Lower lobe of right lung (tissue), 2 donors: ENCODE measurements at regions not wholly inside any gene's neighbourhood (a gene's known extent, or its start where the extent isn't known, plus 50 kb on each side); places are given as distances from the start of the nearest gene placed in this dataset.

Experiments used
- ATAC-seq, 2 donors: fragments of 200-7000 bp; cut with Tn5 transposase; one replicate each; pipeline ENCODE4 v1.9.1; 2020 to 2022; ENCODE audit warnings: mild to moderate bottlenecking in 2 of 2, moderate library complexity in 2 of 2
- DNase-seq: peaks from one replicate; pipeline ENCODE4 v3.0.0-alpha.2; 2020
- H3K27ac ChIP-seq: fragments of 200-600 bp; one replicate; pipeline ENCODE4 v1.8.0; 2022
- H3K27me3 ChIP-seq: fragments of 200-600 bp; one replicate; pipeline ENCODE4 v1.8.0; 2022; ENCODE audit warnings: low read depth
- H3K36me3 ChIP-seq: fragments of 200-600 bp; one replicate; pipeline ENCODE4 v1.8.0; 2022; ENCODE audit warnings: mild to moderate bottlenecking
- H3K4me1 ChIP-seq: fragments of 200-600 bp; one replicate; pipeline ENCODE4 v1.8.0; 2022
- H3K4me3 ChIP-seq: fragments of 200-600 bp; one replicate; pipeline ENCODE4 v1.8.0; 2022; ENCODE audit warnings: mild to moderate bottlenecking
- H3K9me3 ChIP-seq: fragments of 200-600 bp; one replicate; pipeline ENCODE4 v1.8.0; 2022
- CTCF ChIP-seq: fragments of 200-600 bp; IDR thresholded peaks from one replicate; pipeline ENCODE4 v1.8.0; 2022; ENCODE audit warnings: antibody characterized with exemption, mild to moderate bottlenecking
- intact Hi-C: fragments of 100-400 bp; cut with DNase I; formaldehyde crosslinking; loops from one replicate; pipeline ENCODE4 v1.11.0; 2022
- donor health status: DM: no; HTN: yes; CAD: no; lungs with severe emphysema.

- no peak for TF ChIP-seq CTCF
- Histone ChIP-seq H3K27ac (no peak overlapping the region), H3K4me1 (no peaks in the 10 kb centered on the region), H3K36me3 (no peaks in the 10 kb centered on the region), H3K9me3 (no peaks in the 10 kb centered on the region), H3K4me3 (no peak overlapping the region), H3K27me3 (no peaks in the 10 kb centered on the region)
- ATAC-seq (no peak), DNase-seq (no peak)
- intact Hi-C loops, result no loop called here
These were observed 120.1 kb upstream of the NMNAT3 start for GRCh38 chr3:139797724-139798343.

GRCh38 chr3:139794469-139795265 is 116.9 kb upstream of the NMNAT3 start:
- H3K27me3 ChIP-seq, result no peaks in the 10 kb centered on the region
- H3K27ac ChIP-seq, result no peak overlapping the region
- H3K4me3 ChIP-seq, result no peak overlapping the region
- no peaks in the 10 kb centered on the region for H3K4me1 ChIP-seq
- no peaks in the 10 kb centered on the region for H3K9me3 ChIP-seq
- no peaks in the 10 kb centered on the region for H3K36me3 ChIP-seq
- TF ChIP-seq CTCF, result no peak
- intact Hi-C loops, result no loop called here
- ATAC-seq, result no peak
- no peak for DNase-seq

- Histone ChIP-seq H3K4me1 (no peaks in the 10 kb centered on the region), H3K36me3 (no peaks in the 10 kb centered on the region), H3K27me3 (no peaks in the 10 kb centered on the region), H3K9me3 (no peaks in the 10 kb centered on the region), H3K4me3 (no peak overlapping the region), H3K27ac (no peak overlapping the region)
- intact Hi-C loops, result no loop called here
- ATAC-seq, result no peak
- TF ChIP-seq CTCF, result no peak
- no peak for DNase-seq
These were observed 115.6 kb upstream of the NMNAT3 start for GRCh38 chr3:139793408-139793807.

GRCh38 chr3:139780593-139780992 is 102.8 kb upstream of the NMNAT3 start:
- ATAC-seq (no peak), DNase-seq (no peak)
- intact Hi-C loops, result no loop called here
- no peaks in the 10 kb centered on the region for H3K4me1 ChIP-seq
- H3K27ac ChIP-seq, result no peak overlapping the region
- no peaks in the 10 kb centered on the region for H3K27me3 ChIP-seq
- H3K36me3 ChIP-seq, result no peaks in the 10 kb centered on the region
- no peaks in the 10 kb centered on the region for H3K9me3 ChIP-seq
- no peak overlapping the region for H3K4me3 ChIP-seq
- TF ChIP-seq CTCF, result no peak

- DNase-seq, result no peak
- TF ChIP-seq CTCF, result no peak
- Histone ChIP-seq H3K27me3 (no peaks in the 10 kb centered on the region), H3K4me3 (no peak overlapping the region), H3K4me1 (no peaks in the 10 kb centered on the region), H3K9me3 (no peaks in the 10 kb centered on the region), H3K36me3 (no peaks in the 10 kb centered on the region), H3K27ac (no peak overlapping the region)
- intact Hi-C loops, result no loop called here
- no peak for ATAC-seq
These were observed 101.0 kb upstream of the NMNAT3 start for GRCh38 chr3:139778682-139779233.
